ENCODE measurements at regions not wholly inside any gene's neighbourhood (a gene's known extent, or its start where the extent isn't known, plus 50 kb on each side); places are given as distances from the start of the nearest gene placed in this dataset.
"Not testable (repeated sequence)": the region's sequence is repeated elsewhere in the genome, so short reads cannot be mapped to it uniquely, and the experiment has no call there.

- Histone ChIP-seq H3K9me3 (ENCODE audit: control extremely low read depth in 1 of 5, control insufficient read depth in 4 of 5, insufficient read depth in 2 of 5, low read depth in 1 of 5, low read length in 4 of 5) (no peaks in the 10 kb centered on the region), H3K27me3 (replicated peaks in 2 of 5; ENCODE audit: control insufficient read depth in 4 of 5, insufficient read depth in 5 of 5, low read length in 4 of 5) (no peaks in the 10 kb centered on the region), H3K4me3 (ENCODE audit: control insufficient read depth in 1 of 7, extremely low read depth in 1 of 7, insufficient read depth in 4 of 7, low read depth in 2 of 7, low read length in 6 of 7) (no peak overlapping the region), H3K4me1 (ENCODE audit: control extremely low read depth in 1 of 4, control insufficient read depth in 4 of 4, insufficient read depth in 4 of 4, low read length in 3 of 4) (no peaks in the 10 kb centered on the region), H3K27ac (ENCODE audit: insufficient read depth in 1 of 2, low read depth in 1 of 2, low read length in 2 of 2, poor library complexity in 1 of 2, severe bottlenecking in 2 of 2) (no peak overlapping the region), H3K36me3 (ENCODE audit: control insufficient read depth in 4 of 4, insufficient read depth in 4 of 4, low read length in 3 of 4) (no peaks in the 10 kb centered on the region)
- ChIA-PET CTCF (no interaction called here), POLR2A (no interaction called here)
- DNase-seq, result no peak
These were observed 1020.0 kb upstream of the KCND2 start for GRCh38 chr7:119252962-119253361.

GRCh38 chr7:119254742-119255141 is 1018.2 kb upstream of the KCND2 start:
- no peaks in the 10 kb centered on the region for H3K9me3 ChIP-seq (ENCODE audit: control extremely low read depth in 1 of 5, control insufficient read depth in 4 of 5, insufficient read depth in 2 of 5, low read depth in 1 of 5, low read length in 4 of 5)
- no peaks in the 10 kb centered on the region for H3K27me3 ChIP-seq (replicated peaks in 2 of 5; ENCODE audit: control insufficient read depth in 4 of 5, insufficient read depth in 5 of 5, low read length in 4 of 5)
- H3K27ac ChIP-seq (ENCODE audit: insufficient read depth in 1 of 2, low read depth in 1 of 2, low read length in 2 of 2, poor library complexity in 1 of 2, severe bottlenecking in 2 of 2), result no peak overlapping the region
- ChIA-PET CTCF (no interaction called here), POLR2A (no interaction called here)
- no peaks in the 10 kb centered on the region for H3K4me1 ChIP-seq (ENCODE audit: control extremely low read depth in 1 of 4, control insufficient read depth in 4 of 4, insufficient read depth in 4 of 4, low read length in 3 of 4)
- no peak for DNase-seq
- H3K36me3 ChIP-seq (ENCODE audit: control insufficient read depth in 4 of 4, insufficient read depth in 4 of 4, low read length in 3 of 4), result no peaks in the 10 kb centered on the region
- no peak overlapping the region for H3K4me3 ChIP-seq (ENCODE audit: control insufficient read depth in 1 of 7, extremely low read depth in 1 of 7, insufficient read depth in 4 of 7, low read depth in 2 of 7, low read length in 6 of 7)

GRCh38 chr7:119256001-119256400 is 1017.0 kb upstream of the KCND2 start:
- Histone ChIP-seq H3K27me3 (replicated peaks in 2 of 5; ENCODE audit: control insufficient read depth in 4 of 5, insufficient read depth in 5 of 5, low read length in 4 of 5) (no peaks in the 10 kb centered on the region), H3K4me3 (ENCODE audit: control insufficient read depth in 1 of 7, extremely low read depth in 1 of 7, insufficient read depth in 4 of 7, low read depth in 2 of 7, low read length in 6 of 7) (no peak overlapping the region), H3K36me3 (ENCODE audit: control insufficient read depth in 4 of 4, insufficient read depth in 4 of 4, low read length in 3 of 4) (no peaks in the 10 kb centered on the region), H3K27ac (ENCODE audit: insufficient read depth in 1 of 2, low read depth in 1 of 2, low read length in 2 of 2, poor library complexity in 1 of 2, severe bottlenecking in 2 of 2) (no peak overlapping the region), H3K4me1 (ENCODE audit: control extremely low read depth in 1 of 4, control insufficient read depth in 4 of 4, insufficient read depth in 4 of 4, low read length in 3 of 4) (no peaks in the 10 kb centered on the region), H3K9me3 (ENCODE audit: control extremely low read depth in 1 of 5, control insufficient read depth in 4 of 5, insufficient read depth in 2 of 5, low read depth in 1 of 5, low read length in 4 of 5) (no peaks in the 10 kb centered on the region)
- no peak for DNase-seq
- CTCF ChIA-PET, result no interaction called here
- POLR2A ChIA-PET, result no interaction called here

- no peaks in the 10 kb centered on the region for H3K27me3 ChIP-seq (replicated peaks in 2 of 5; ENCODE audit: control insufficient read depth in 4 of 5, insufficient read depth in 5 of 5, low read length in 4 of 5)
- H3K27ac ChIP-seq (ENCODE audit: insufficient read depth in 1 of 2, low read depth in 1 of 2, low read length in 2 of 2, poor library complexity in 1 of 2, severe bottlenecking in 2 of 2), result no peak overlapping the region
- H3K4me1 ChIP-seq (ENCODE audit: control extremely low read depth in 1 of 4, control insufficient read depth in 4 of 4, insufficient read depth in 4 of 4, low read length in 3 of 4), result no peaks in the 10 kb centered on the region
- CTCF ChIA-PET, result no interaction called here
- no peaks in the 10 kb centered on the region for H3K9me3 ChIP-seq (ENCODE audit: control extremely low read depth in 1 of 5, control insufficient read depth in 4 of 5, insufficient read depth in 2 of 5, low read depth in 1 of 5, low read length in 4 of 5)
- H3K4me3 ChIP-seq (ENCODE audit: control insufficient read depth in 1 of 7, extremely low read depth in 1 of 7, insufficient read depth in 4 of 7, low read depth in 2 of 7, low read length in 6 of 7), result no peak overlapping the region
- POLR2A ChIA-PET, result no interaction called here
- no peak for DNase-seq
- H3K36me3 ChIP-seq (ENCODE audit: control insufficient read depth in 4 of 4, insufficient read depth in 4 of 4, low read length in 3 of 4), result no peaks in the 10 kb centered on the region
- 100% methylated on average over 1 of the region's 3 CpGs for WGBS (ENCODE audit: insufficient coverage)
These were observed 1016.4 kb upstream of the KCND2 start for GRCh38 chr7:119256446-119257131.

GRCh38 chr7:119266790-119267189 is 1006.2 kb upstream of the KCND2 start:
- CTCF ChIA-PET; POLR2A ChIA-PET; H3K9me3 ChIP-seq (ENCODE audit: control extremely low read depth in 1 of 5, control insufficient read depth in 4 of 5, insufficient read depth in 2 of 5, low read depth in 1 of 5, low read length in 4 of 5); H3K4me3 ChIP-seq (ENCODE audit: control insufficient read depth in 1 of 7, extremely low read depth in 1 of 7, insufficient read depth in 4 of 7, low read depth in 2 of 7, low read length in 6 of 7); DNase-seq; H3K4me1 ChIP-seq (ENCODE audit: control extremely low read depth in 1 of 4, control insufficient read depth in 4 of 4, insufficient read depth in 4 of 4, low read length in 3 of 4); H3K27ac ChIP-seq (ENCODE audit: insufficient read depth in 1 of 2, low read depth in 1 of 2, low read length in 2 of 2, poor library complexity in 1 of 2, severe bottlenecking in 2 of 2); H3K27me3 ChIP-seq (replicated peaks in 2 of 5; ENCODE audit: control insufficient read depth in 4 of 5, insufficient read depth in 5 of 5, low read length in 4 of 5); H3K36me3 ChIP-seq (ENCODE audit: control insufficient read depth in 4 of 4, insufficient read depth in 4 of 4, low read length in 3 of 4): not testable (repeated sequence)
- WGBS (ENCODE audit: insufficient coverage), result 64% methylated on average over 2 of the region's 2 CpGs

GRCh38 chr7:119270045-119270464 is 1002.9 kb upstream of the KCND2 start:
- Histone ChIP-seq H3K9me3 (ENCODE audit: control extremely low read depth in 1 of 5, control insufficient read depth in 4 of 5, insufficient read depth in 2 of 5, low read depth in 1 of 5, low read length in 4 of 5) (no peaks in the 10 kb centered on the region), H3K27ac (ENCODE audit: insufficient read depth in 1 of 2, low read depth in 1 of 2, low read length in 2 of 2, poor library complexity in 1 of 2, severe bottlenecking in 2 of 2) (no peak overlapping the region), H3K36me3 (ENCODE audit: control insufficient read depth in 4 of 4, insufficient read depth in 4 of 4, low read length in 3 of 4) (no peaks in the 10 kb centered on the region), H3K4me1 (ENCODE audit: control extremely low read depth in 1 of 4, control insufficient read depth in 4 of 4, insufficient read depth in 4 of 4, low read length in 3 of 4) (no peaks in the 10 kb centered on the region), H3K27me3 (replicated peaks in 2 of 5; ENCODE audit: control insufficient read depth in 4 of 5, insufficient read depth in 5 of 5, low read length in 4 of 5) (peaks cover 0 to 2% (median 0%) of the 10 kb centered on the region in 5 experiments), H3K4me3 (ENCODE audit: control insufficient read depth in 1 of 7, extremely low read depth in 1 of 7, insufficient read depth in 4 of 7, low read depth in 2 of 7, low read length in 6 of 7) (no peak overlapping the region)
- peak; percentile 31 to 67 (median 64) for DNase-seq
- WGBS (ENCODE audit: insufficient coverage), result 30% methylated on average over 4 of the region's 7 CpGs
- POLR2A ChIA-PET, result no interaction called here
- CTCF ChIA-PET, result interaction anchor here (0.9 to 1.5 kb wide), 3 partner anchors 12 to 1283 kb away, joined by 3 to 5 read pairs (median 4); no protein-coding TSS in a partner anchor

GRCh38 chr7:119270644-119271043 is 1002.3 kb upstream of the KCND2 start:
- H3K9me3 ChIP-seq (ENCODE audit: control extremely low read depth in 1 of 5, control insufficient read depth in 4 of 5, insufficient read depth in 2 of 5, low read depth in 1 of 5, low read length in 4 of 5), result no peaks in the 10 kb centered on the region
- no peak overlapping the region for H3K27ac ChIP-seq (ENCODE audit: insufficient read depth in 1 of 2, low read depth in 1 of 2, low read length in 2 of 2, poor library complexity in 1 of 2, severe bottlenecking in 2 of 2)
- no peaks in the 10 kb centered on the region for H3K36me3 ChIP-seq (ENCODE audit: control insufficient read depth in 4 of 4, insufficient read depth in 4 of 4, low read length in 3 of 4)
- H3K27me3 ChIP-seq (replicated peaks in 2 of 5; ENCODE audit: control insufficient read depth in 4 of 5, insufficient read depth in 5 of 5, low read length in 4 of 5), result peaks cover 0 to 2% (median 0%) of the 10 kb centered on the region in 5 experiments
- CTCF ChIA-PET, result interaction anchor here (1.2 to 1.5 kb wide), 2 partner anchors 1279 to 1283 kb away, joined by 3 to 4 read pairs; no protein-coding TSS in a partner anchor
- no peak overlapping the region for H3K4me3 ChIP-seq (ENCODE audit: control insufficient read depth in 1 of 7, extremely low read depth in 1 of 7, insufficient read depth in 4 of 7, low read depth in 2 of 7, low read length in 6 of 7)
- 90% methylated on average over 6 of the region's 6 CpGs for whole genome bisulfite sequencing (ENCODE audit: insufficient coverage)
- DNase-seq, result no peak
- POLR2A ChIA-PET, result no interaction called here
- H3K4me1 ChIP-seq (ENCODE audit: control extremely low read depth in 1 of 4, control insufficient read depth in 4 of 4, insufficient read depth in 4 of 4, low read length in 3 of 4), result no peaks in the 10 kb centered on the region
